ENCODE measurements at regions not wholly inside any gene's neighbourhood (a gene's known extent, or its start where the extent isn't known, plus 50 kb on each side); places are given as distances from the start of the nearest gene placed in this dataset.
"Not testable (repeated sequence)": the region's sequence is repeated elsewhere in the genome, so short reads cannot be mapped to it uniquely, and the experiment has no call there.

DNA sequence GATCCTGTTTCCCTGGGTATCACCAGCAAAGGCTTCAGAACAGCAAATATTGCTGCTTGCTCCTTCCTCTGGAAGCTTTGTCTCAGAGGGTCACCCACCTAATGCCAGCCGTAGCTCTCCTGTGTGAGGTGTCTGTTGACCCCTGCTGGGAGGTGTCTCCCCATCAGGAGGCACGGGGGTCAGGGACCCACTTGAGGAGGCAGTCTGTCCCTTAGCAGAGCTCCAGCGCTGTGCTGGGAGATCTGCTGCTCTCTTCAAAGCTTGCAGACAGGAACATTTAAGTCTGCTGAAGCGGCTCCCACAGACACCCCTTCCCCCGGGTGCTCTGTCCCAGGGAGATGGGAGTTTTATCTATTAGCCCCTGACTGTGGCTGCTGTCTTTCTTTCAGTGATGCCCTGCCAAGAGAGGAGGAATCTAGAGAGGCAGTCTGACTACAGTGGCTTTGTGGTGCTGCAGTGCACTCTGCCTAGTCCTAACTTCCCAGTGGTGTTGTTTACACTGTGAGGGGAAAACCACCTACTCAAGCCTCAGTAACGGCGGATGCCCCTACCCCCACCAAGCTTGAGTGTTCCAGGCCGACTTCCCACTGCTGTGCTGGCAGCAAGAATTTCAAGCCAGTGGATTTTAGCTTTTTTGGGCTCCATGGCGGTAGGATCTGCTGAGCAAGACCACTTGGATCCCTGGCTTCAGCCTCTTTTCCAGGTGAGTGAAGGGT is 593.1 kb upstream of the CADM2 start:
- TF ChIP-seq, protein P1, sequence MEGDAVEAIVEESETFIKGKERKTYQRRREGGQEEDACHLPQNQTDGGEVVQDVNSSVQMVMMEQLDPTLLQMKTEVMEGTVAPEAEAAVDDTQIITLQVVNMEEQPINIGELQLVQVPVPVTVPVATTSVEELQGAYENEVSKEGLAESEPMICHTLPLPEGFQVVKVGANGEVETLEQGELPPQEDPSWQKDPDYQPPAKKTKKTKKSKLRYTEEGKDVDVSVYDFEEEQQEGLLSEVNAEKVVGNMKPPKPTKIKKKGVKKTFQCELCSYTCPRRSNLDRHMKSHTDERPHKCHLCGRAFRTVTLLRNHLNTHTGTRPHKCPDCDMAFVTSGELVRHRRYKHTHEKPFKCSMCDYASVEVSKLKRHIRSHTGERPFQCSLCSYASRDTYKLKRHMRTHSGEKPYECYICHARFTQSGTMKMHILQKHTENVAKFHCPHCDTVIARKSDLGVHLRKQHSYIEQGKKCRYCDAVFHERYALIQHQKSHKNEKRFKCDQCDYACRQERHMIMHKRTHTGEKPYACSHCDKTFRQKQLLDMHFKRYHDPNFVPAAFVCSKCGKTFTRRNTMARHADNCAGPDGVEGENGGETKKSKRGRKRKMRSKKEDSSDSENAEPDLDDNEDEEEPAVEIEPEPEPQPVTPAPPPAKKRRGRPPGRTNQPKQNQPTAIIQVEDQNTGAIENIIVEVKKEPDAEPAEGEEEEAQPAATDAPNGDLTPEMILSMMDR (IDR thresholded peaks at IDR 0.05; ENCODE audit: insufficient read depth, low read depth, low read length): not testable (repeated sequence)
- not testable (repeated sequence) for TF ChIP-seq EZH2 (IDR thresholded peaks at IDR 0.05; ENCODE audit: insufficient read depth, low read length)
